Heart right ventricle (tissue), 16 donors: ENCODE measurements at regions not wholly inside any gene's neighbourhood (a gene's known extent, or its start where the extent isn't known, plus 50 kb on each side); places are given as distances from the start of the nearest gene placed in this dataset.

Experiments
- ATAC-seq, 8 donors: fragments of 200-7000 bp; cut with Tn5 transposase; one replicate each; pipeline ENCODE4 v1.9.1; 2020; ENCODE audit warnings: mild to moderate bottlenecking in 8 of 8, moderate library complexity in 8 of 8, moderate number of reproducible peaks in 1 of 8
- DNase-seq, 2 donors: peaks; one replicate each; pipeline ENCODE4 v3.0.0-alpha.2; 2020
- H3K27ac ChIP-seq, 10 donors: fragments of 200-600 bp; sonication (generic) in 2 of 10; one replicate each; pipeline versions ENCODE4 v1.5.0 to v1.8.0; 2020 to 2022; ENCODE audit warnings: mild to moderate bottlenecking in 3 of 10
- H3K27me3 ChIP-seq, 7 donors: fragments of 200-600 bp; one replicate each; pipeline ENCODE4 v1.8.0; 2021 to 2022; ENCODE audit warnings: mild to moderate bottlenecking in 2 of 7
- H3K36me3 ChIP-seq, 9 donors: fragments of 200-600 bp; sonication (generic) in 1 of 9; one replicate each; pipeline versions ENCODE4 v1.5.0 to v1.8.0; 2020 to 2022; ENCODE audit warnings: mild to moderate bottlenecking in 2 of 9
- H3K4me1 ChIP-seq, 9 donors: fragments of 200-600 bp; sonication (generic) in 1 of 9; one replicate each; pipeline versions ENCODE4 v1.5.0 to v1.8.0; 2020 to 2022; ENCODE audit warnings: mild to moderate bottlenecking in 4 of 9
- H3K4me3 ChIP-seq, 10 donors: fragments of 200-600 bp; sonication (generic) in 2 of 10; one replicate each; pipeline versions ENCODE4 v1.5.0 to v1.8.0; 2020 to 2022; ENCODE audit warnings: mild to moderate bottlenecking in 7 of 10, moderate library complexity in 2 of 10
- H3K9me3 ChIP-seq, 11 donors: fragments of 200-600 bp in 10 of 11; sonication (generic) in 2 of 11; one replicate each; pipeline versions ENCODE4 v1.5.0 to v1.8.0; 2013 to 2022; ENCODE audit warnings: mild to moderate bottlenecking in 2 of 11, control low read depth in 1 of 11, moderate library complexity in 1 of 11
- WGBS, 2 donors: extraction: QIAGEN DNeasy Blood & Tissue Kit; methylation state at CpG; one replicate each; pipeline ENCODE4 v1.1.7; 2013; ENCODE audit warnings: inconsistent platforms in 1 of 2; 5-methylcytosine and 5-hydroxymethylcytosine counted together
- intact Hi-C, 10 donors: fragments of 100-400 bp; cut with DNase I; formaldehyde crosslinking; loops; one replicate each; pipeline versions ENCODE4 v1.11.1 to v1.14.2; 2022
- TF ChIP-seq, protein P1 (sequence below), 9 donors: fragments of 200-600 bp; sonication (generic) in 2 of 9; IDR thresholded peaks; one replicate each; pipeline versions ENCODE4 v1.5.0 to v1.8.0; 2021 to 2022; ENCODE audit warnings: antibody characterized with exemption in 9 of 9, mild to moderate bottlenecking in 5 of 9, moderate library complexity in 1 of 9
- donor health status: Arrhythmogenic right ventricular cardiomyopathy.
- donor health status: ischemic (EF 13 %, LVEDD 7.1; RV severe dilation, severe dysfunction).
- donor health status: healthy with polysubstance abuse.
- donor health status: DM: no; HTN: yes; CAD: no.
- donor health status: DM: no; HTN: no; CAD: no.
- donor health status: ischemic (EF 25% LVEDD 6.9; RV normal size, moderate dysfunction).
- donor health status: ischemic (EF 25% LVEDD 5.7; RV mildly dilated, moderate dysfunction).
- donor health status: healthy.
- donor health status: DM: yes; HTN: yes; CAD: no.
- donor health status: Ischemic cardiomyopathy.
- donor health status: ischemic (EF 35%, LVEDD 5.7; RV mildly dilated, moderate dysfunction).
- donor health status: nonischemic (EF 11% LVEDD 7.7; RV severe dilation, severe dysfunction).
- donor health status: DM: yes; HTN: yes; CAD: no.
- donor health status: PGD.
- donor health status: ischemic (EF 29% LVEDD 5.4; RV normal size, mild dysfunction).
- donor health status: nonischemic (EF 23%, LVEDD 6.1; RV moderate dilation, normal function).

DNA sequence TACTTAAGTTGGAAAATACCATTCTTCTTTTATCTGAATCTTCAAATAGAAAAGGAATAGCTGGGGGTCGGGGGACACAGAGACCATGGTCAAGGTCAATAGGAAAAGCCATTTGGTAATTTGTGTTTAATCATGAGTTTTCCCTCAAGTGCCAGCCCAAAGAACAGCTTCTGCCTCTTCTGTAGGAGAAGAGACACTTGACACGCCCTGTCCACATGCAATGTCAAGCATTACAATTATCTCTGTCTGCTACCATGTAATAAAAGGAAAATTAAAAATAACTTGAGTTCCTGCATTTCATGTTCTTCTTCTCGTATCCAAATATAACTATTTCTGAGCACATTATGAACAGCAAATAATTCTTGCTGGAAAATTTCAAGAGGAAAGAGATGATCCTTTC, 241.7 kb downstream of the IPMK start:
- TF ChIP-seq, protein P1, sequence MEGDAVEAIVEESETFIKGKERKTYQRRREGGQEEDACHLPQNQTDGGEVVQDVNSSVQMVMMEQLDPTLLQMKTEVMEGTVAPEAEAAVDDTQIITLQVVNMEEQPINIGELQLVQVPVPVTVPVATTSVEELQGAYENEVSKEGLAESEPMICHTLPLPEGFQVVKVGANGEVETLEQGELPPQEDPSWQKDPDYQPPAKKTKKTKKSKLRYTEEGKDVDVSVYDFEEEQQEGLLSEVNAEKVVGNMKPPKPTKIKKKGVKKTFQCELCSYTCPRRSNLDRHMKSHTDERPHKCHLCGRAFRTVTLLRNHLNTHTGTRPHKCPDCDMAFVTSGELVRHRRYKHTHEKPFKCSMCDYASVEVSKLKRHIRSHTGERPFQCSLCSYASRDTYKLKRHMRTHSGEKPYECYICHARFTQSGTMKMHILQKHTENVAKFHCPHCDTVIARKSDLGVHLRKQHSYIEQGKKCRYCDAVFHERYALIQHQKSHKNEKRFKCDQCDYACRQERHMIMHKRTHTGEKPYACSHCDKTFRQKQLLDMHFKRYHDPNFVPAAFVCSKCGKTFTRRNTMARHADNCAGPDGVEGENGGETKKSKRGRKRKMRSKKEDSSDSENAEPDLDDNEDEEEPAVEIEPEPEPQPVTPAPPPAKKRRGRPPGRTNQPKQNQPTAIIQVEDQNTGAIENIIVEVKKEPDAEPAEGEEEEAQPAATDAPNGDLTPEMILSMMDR (IDR thresholded peaks at IDR 0.05): no peak
- H3K27me3 ChIP-seq: no peaks in the 10 kb centered on the region
- H3K4me3 ChIP-seq: no peak overlapping the region
- no peaks in the 10 kb centered on the region for H3K36me3 ChIP-seq
- intact Hi-C loops: no loop called here
- peaks cover 0 to 2% (median 0%) of the 10 kb centered on the region in 11 donors for H3K9me3 ChIP-seq
- DNase-seq (no peak), ATAC-seq (no peak)
- 65 to 67% methylated on average over 3 of the region's 3 CpGs for WGBS, 2 donors
- no peaks in the 10 kb centered on the region for H3K4me1 ChIP-seq
- no peak overlapping the region for H3K27ac ChIP-seq

GRCh38 chr10:58023341-58024073, 244.2 kb downstream of the IPMK start:
- TF ChIP-seq, protein P1 (IDR thresholded peaks at IDR 0.05): no peak
- peaks cover 0 to 7% (median 0%) of the 10 kb centered on the region in 11 donors for H3K9me3 ChIP-seq
- no peak overlapping the region for H3K4me3 ChIP-seq
- ATAC-seq: no peak
- no peak overlapping the region for H3K27ac ChIP-seq
- no peaks in the 10 kb centered on the region for H3K4me1 ChIP-seq
- no peaks in the 10 kb centered on the region for H3K36me3 ChIP-seq
- no peaks in the 10 kb centered on the region for H3K27me3 ChIP-seq
- no peak for DNase-seq
- 7 to 21% methylated on average over 2 of the region's 2 CpGs for WGBS, 2 donors
- intact Hi-C loops: no loop called here

GRCh38 chr10:58019863-58020537, 247.7 kb downstream of the IPMK start:
- intact Hi-C loops: no loop called here
- ATAC-seq (no peak), DNase-seq (no peak)
- peaks cover 0 to 7% (median 0%) of the 10 kb centered on the region in 11 donors for H3K9me3 ChIP-seq
- no peak overlapping the region for H3K27ac ChIP-seq
- TF ChIP-seq, protein P1 (IDR thresholded peaks at IDR 0.05): no peak
- no peaks in the 10 kb centered on the region for H3K27me3 ChIP-seq
- H3K36me3 ChIP-seq: no peaks in the 10 kb centered on the region
- WGBS, 2 donors: 73 to 76% methylated on average over 3 of the region's 3 CpGs
- no peaks in the 10 kb centered on the region for H3K4me1 ChIP-seq
- H3K4me3 ChIP-seq: no peak overlapping the region

DNA sequence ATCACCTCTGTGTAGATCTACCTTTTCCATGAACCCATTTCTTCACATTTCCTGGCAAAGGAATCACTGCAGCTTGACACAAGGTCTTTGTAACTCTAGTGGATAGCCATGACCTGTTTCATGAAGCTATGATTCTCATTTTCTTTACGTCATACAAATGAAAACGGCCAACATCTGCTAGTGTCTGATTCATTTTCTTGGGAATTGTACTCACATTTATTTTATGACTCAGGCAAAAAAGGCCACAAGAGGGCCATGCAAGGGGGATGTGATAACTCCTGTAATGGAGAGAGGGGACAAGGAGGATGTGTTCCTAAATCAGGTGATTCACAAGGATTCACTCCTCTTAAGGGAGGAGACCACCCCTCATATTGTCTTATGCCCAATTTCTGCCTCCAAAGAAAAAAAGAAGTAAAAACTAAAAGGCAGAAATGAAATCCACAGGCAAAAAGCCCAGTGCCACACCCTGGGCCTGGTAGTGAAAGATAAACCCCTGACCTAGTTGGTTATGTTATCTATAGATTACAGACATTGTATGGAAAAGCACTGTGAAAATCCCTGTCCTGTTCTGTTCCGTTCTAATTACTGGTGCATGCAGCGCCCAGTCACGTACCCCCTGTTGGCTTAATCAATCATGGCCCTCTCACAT, 249.9 kb downstream of the IPMK start:
- no peak overlapping the region for H3K27ac ChIP-seq
- intact Hi-C loops: no loop called here
- H3K4me1 ChIP-seq: no peaks in the 10 kb centered on the region
- 84 to 94% methylated on average over 5 of the region's 5 CpGs for WGBS, 2 donors
- DNase-seq: no peak
- H3K27me3 ChIP-seq: no peaks in the 10 kb centered on the region
- TF ChIP-seq, protein P1 (IDR thresholded peaks at IDR 0.05): no peak
- H3K36me3 ChIP-seq: no peaks in the 10 kb centered on the region
- H3K9me3 ChIP-seq: peaks cover 0 to 7% (median 0%) of the 10 kb centered on the region in 11 donors
- H3K4me3 ChIP-seq: no peak overlapping the region
- ATAC-seq: no peak
